GM20000 (cell line): ENCODE measurements at regions not wholly inside any gene's neighbourhood (a gene's known extent, or its start where the extent isn't known, plus 50 kb on each side); places are given as distances from the start of the nearest gene placed in this dataset.

Source experiments
- DNase-seq: peaks from one replicate; pipeline ENCODE4 v3.0.0; 2012; ENCODE audit warnings: low spot score
- CTCF ChIP-seq: IDR thresholded peaks from 2 replicates; pipeline ENCODE4 v1.5.1; 2012; ENCODE audit warnings: mild to moderate bottlenecking, control low read depth; ENCODE audit errors: extremely low read depth, missing control alignments

DNA sequence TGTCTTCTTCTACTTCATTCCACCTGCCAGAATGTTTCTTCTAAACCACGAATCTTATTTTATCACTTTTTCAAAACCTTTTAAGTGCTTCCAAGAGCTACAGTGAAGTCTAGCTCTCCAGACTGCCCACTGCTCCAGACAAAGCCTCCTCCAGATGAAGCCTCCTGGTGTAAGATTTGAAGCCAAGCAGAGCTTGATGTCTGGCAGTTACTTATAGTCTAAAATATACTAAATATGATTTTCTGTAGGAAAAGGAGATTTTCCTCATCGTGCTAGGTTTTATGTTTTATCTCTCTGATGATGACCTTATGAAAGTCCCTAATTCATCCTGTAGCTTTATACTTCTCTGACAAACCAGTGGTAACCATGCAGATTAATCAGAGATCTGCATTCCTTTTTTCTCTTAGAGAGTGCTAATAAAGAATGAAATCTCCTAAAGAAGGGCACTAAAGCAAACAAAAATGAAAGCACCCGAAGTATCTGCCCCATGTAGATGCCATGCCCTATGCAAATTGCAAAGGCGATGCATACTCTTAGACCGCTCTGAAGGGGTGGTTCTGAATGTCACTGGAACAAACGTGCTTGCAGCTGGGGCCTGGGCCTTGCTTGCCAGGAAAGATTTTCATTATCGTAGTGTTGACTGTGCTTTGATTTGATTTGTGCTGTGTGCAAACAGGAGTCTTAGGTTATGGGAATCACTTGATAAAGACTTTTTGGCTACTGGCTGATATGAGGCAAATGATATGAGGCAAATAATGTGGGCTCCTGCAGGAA lies 314.2 kb downstream of the PID1 start:
- DNase-seq: no peak
- no peak for TF ChIP-seq CTCF

- DNase-seq: no peak
- no peak for TF ChIP-seq CTCF
Observed at GRCh38 chr2:228949831-228950230, 321.3 kb downstream of the PID1 start.

GRCh38 chr2:228945710-228946109 lies 325.4 kb downstream of the PID1 start:
- TF ChIP-seq CTCF: no peak
- no peak for DNase-seq

- no peak for TF ChIP-seq CTCF
- no peak for DNase-seq
Observed at GRCh38 chr2:228942856-228943255, 328.2 kb downstream of the PID1 start.

- DNase-seq: no peak
- TF ChIP-seq CTCF: no peak
Observed at GRCh38 chr2:228938629-228939028, 332.5 kb downstream of the PID1 start.

DNA sequence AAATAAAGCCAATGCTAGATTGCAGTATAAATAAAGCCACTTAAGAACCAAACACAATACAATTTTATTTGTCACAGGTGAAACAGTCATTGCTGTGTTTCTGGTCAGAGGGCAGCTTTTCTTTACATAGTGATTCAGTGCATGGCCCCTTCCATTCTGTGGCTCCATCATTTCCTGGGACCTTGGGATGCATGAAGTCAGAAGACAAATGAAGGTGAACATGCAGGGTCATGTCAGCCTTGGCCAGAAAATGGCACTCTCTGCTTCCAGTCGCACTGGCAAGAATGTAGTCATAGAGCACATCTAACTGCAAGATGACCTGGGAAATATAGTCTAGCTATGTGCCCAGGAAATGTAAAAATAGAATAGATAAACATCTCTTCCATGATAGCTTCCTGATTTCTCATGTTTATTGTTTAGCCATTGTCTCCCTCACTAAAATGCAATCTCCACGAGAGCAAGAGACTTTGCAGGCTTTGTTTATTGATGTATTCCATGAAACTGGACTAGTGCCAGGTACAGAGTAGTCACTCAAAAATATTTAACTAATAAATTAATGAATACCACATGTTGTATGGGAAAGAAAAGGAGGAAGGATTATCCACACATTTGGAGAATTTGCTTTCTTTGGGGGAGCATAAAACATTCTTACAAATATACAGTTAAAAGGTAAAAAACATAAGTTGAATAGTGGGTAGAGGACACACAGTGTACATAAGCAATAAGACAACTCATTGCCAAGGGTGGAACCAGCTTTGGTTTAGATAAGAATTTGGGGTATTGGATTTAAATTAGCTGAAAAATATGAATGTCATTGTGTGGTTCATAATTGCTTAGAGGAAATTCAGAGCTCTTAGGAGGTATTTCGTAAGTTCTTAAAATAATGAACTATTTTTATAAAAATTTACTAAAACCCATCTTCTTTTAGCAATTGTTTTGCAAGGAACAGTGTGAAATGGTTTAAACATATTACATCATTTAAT lies 343.8 kb downstream of the PID1 start:
- no peak for DNase-seq
- no peak for TF ChIP-seq CTCF

DNA sequence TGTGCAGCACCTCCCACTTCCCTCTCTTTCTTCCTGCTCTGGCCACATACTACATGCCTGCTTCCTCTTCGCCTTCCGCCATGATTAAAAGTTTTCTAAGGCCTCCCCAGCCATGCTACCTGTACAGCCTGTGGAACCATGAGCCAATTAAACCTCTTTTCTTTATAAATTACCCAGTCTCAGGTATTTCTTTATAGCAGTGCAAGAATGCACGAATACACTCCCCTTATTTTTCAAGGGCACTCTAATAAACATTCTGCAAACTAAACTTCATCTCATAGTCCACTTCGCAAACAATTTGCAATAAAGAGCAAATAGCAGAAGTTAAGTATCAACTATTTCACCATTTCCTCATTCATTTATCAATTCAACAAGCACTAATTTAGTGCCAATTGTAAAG lies 351.3 kb downstream of the PID1 start:
- no peak for TF ChIP-seq CTCF
- no peak for DNase-seq
